GM23338 (cell line): ENCODE measurements at regions not wholly inside any gene's neighbourhood (a gene's known extent, or its start where the extent isn't known, plus 50 kb on each side); places are given as distances from the start of the nearest gene placed in this dataset.

ENCODE experiments used
- ATAC-seq: fragments of 200-7000 bp; cut with Tn5 transposase; 3 replicates; pipeline ENCODE4 v1.9.1; 2020
- DNase-seq: peaks from one replicate; pipeline ENCODE4 v3.0.0-alpha.2; 2015; ENCODE audit warnings: low spot score
- H2AFZ ChIP-seq: fragments of 200-600 bp; sonication (generic); 2 replicates; pipeline ENCODE4 v1.8.0; 2016; ENCODE audit warnings: antibody characterized with exemption, mild to moderate bottlenecking, moderate library complexity
- H3F3A ChIP-seq: fragments of 200-600 bp; sonication (generic); replicated peaks from 2 replicates; pipeline ENCODE4 v1.8.0; 2017; ENCODE audit warnings: antibody characterized with exemption, mixed run types, low read depth
- H3K27ac ChIP-seq: fragments of 200-600 bp; sonication (generic); 2 replicates; pipeline ENCODE4 v1.6.1; 2016; ENCODE audit warnings: low read depth
- H3K27me3 ChIP-seq: fragments of 200-600 bp; sonication (generic); 2 replicates; pipeline ENCODE4 v1.8.0; 2016; ENCODE audit warnings: mild to moderate bottlenecking, mixed run types, moderate library complexity; ENCODE audit not compliant: insufficient read depth
- H3K36me3 ChIP-seq: fragments of 200-600 bp; sonication (generic); 2 replicates; pipeline ENCODE4 v1.8.0; 2016; ENCODE audit warnings: mild to moderate bottlenecking; ENCODE audit not compliant: insufficient read depth
- H3K4me1 ChIP-seq: fragments of 200-600 bp; sonication (generic); 2 replicates; pipeline ENCODE4 v1.8.0; 2016; ENCODE audit warnings: mild to moderate bottlenecking, moderate library complexity; ENCODE audit not compliant: insufficient read depth
- H3K4me2 ChIP-seq: fragments of 200-600 bp; sonication (generic); 2 replicates; pipeline ENCODE4 v1.7.1; 2017; ENCODE audit warnings: mixed run types
- H3K4me3 ChIP-seq: fragments of 200-600 bp; sonication (generic); 2 replicates; pipeline ENCODE4 v1.6.1; 2016; ENCODE audit warnings: mixed run types
- H3K79me2 ChIP-seq: fragments of 200-600 bp; sonication (generic); replicated peaks from 2 replicates; pipeline ENCODE4 v1.8.0; 2017; ENCODE audit warnings: mild to moderate bottlenecking; ENCODE audit not compliant: insufficient read depth
- H3K9me2 ChIP-seq: fragments of 200-600 bp; sonication (generic); 2 replicates; pipeline ENCODE4 v1.8.0; 2017; ENCODE audit not compliant: insufficient read depth
- H4K20me1 ChIP-seq: fragments of 200-600 bp; sonication (generic); replicated peaks from 2 replicates; pipeline ENCODE4 v1.8.0; 2017; ENCODE audit warnings: mild to moderate bottlenecking; ENCODE audit not compliant: insufficient read depth
- H3K27ac Mint-ChIP-seq: 2 replicates; pipeline ENCODE4 v1.8.0; 2020; ENCODE audit warnings: inconsistent platforms, mild to moderate bottlenecking, moderate library complexity, mixed read lengths
- H3K27me3 Mint-ChIP-seq: 3 replicates; pipeline ENCODE4 v1.8.0; 2022; ENCODE audit warnings: low read depth, mild to moderate bottlenecking, moderate library complexity, mixed read lengths, inconsistent platforms; ENCODE audit not compliant: insufficient read depth, poor library complexity
- H3K36me3 Mint-ChIP-seq: 3 replicates; pipeline ENCODE4 v1.8.0; 2021; ENCODE audit warnings: low read depth, mild to moderate bottlenecking, inconsistent platforms, moderate library complexity, mixed read lengths
- H3K4me1 Mint-ChIP-seq: 3 replicates; pipeline ENCODE4 v1.8.0; 2020; ENCODE audit warnings: mild to moderate bottlenecking, inconsistent platforms, mixed read lengths
- H3K4me3 Mint-ChIP-seq: 3 replicates; pipeline ENCODE4 v1.8.0; 2021; ENCODE audit warnings: moderate library complexity, mild to moderate bottlenecking, inconsistent platforms, mixed read lengths
- H3K9me3 Mint-ChIP-seq: 3 replicates; pipeline ENCODE4 v1.8.0; 2020; ENCODE audit warnings: moderate library complexity, mild to moderate bottlenecking, inconsistent platforms, mixed read lengths
- CREB1 ChIP-seq: fragments of 250-450 bp; sonication (Bioruptor Pico); IDR thresholded peaks from 2 replicates; pipeline ENCODE4 v1.5.0; 2020; ENCODE audit warnings: low read depth, mild to moderate bottlenecking, moderate library complexity
- JUNB ChIP-seq: IDR thresholded peaks from one replicate; pipeline ENCODE4 v1.6.1; 2016; ENCODE audit warnings: antibody characterized with exemption; ENCODE audit not compliant: unreplicated experiment
- ZNF114 ChIP-seq: fragments of 250-450 bp; sonication (Bioruptor Pico); IDR thresholded peaks from 2 replicates; pipeline ENCODE4 v1.5.0; 2020; ENCODE audit warnings: mild to moderate bottlenecking, moderate library complexity
- TF ChIP-seq, protein P1 (sequence below): fragments of 250-450 bp; sonication (Bioruptor Pico); IDR thresholded peaks from 2 replicates; pipeline ENCODE4 v1.5.0; 2020; ENCODE audit warnings: mild to moderate bottlenecking, moderate library complexity

DNA sequence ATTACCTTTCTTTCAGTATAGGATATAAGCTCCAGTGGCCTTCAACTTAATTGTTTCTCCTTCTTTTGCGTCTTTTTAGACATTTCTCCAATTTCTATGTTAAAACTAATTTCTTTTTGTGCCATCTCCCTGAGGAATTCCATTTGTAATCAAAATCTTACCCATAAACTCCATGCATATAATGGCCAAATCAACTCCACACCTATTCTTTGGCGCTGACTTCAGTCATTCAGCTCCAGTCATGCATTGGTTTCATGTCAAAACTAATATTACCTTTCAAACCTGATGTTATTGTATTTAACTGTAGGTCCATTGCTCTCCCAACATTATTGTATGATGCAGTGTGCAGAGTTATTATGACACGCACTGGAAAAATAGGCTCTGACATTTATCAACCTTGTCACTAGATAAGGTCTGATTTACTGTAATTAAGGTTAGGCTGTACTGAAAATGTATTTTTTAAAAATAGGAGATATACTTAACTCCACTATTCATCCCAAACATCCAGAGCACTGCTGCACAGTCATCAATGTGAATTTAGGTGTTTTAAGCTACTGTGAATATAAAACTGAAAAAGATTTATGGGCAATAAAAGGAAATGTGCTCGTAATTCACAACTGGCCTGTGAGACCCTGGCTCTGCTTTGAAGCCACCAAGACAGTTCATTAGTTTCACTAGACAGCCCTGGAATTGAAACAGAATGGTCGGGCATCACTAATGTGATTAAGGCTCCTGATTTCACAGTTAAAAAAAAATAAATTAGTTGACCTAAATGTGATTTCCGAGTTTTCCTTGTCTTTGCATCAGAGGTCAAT is 180.6 kb upstream of the GRIA4 start (continued):
- TF ChIP-seq, protein P1, sequence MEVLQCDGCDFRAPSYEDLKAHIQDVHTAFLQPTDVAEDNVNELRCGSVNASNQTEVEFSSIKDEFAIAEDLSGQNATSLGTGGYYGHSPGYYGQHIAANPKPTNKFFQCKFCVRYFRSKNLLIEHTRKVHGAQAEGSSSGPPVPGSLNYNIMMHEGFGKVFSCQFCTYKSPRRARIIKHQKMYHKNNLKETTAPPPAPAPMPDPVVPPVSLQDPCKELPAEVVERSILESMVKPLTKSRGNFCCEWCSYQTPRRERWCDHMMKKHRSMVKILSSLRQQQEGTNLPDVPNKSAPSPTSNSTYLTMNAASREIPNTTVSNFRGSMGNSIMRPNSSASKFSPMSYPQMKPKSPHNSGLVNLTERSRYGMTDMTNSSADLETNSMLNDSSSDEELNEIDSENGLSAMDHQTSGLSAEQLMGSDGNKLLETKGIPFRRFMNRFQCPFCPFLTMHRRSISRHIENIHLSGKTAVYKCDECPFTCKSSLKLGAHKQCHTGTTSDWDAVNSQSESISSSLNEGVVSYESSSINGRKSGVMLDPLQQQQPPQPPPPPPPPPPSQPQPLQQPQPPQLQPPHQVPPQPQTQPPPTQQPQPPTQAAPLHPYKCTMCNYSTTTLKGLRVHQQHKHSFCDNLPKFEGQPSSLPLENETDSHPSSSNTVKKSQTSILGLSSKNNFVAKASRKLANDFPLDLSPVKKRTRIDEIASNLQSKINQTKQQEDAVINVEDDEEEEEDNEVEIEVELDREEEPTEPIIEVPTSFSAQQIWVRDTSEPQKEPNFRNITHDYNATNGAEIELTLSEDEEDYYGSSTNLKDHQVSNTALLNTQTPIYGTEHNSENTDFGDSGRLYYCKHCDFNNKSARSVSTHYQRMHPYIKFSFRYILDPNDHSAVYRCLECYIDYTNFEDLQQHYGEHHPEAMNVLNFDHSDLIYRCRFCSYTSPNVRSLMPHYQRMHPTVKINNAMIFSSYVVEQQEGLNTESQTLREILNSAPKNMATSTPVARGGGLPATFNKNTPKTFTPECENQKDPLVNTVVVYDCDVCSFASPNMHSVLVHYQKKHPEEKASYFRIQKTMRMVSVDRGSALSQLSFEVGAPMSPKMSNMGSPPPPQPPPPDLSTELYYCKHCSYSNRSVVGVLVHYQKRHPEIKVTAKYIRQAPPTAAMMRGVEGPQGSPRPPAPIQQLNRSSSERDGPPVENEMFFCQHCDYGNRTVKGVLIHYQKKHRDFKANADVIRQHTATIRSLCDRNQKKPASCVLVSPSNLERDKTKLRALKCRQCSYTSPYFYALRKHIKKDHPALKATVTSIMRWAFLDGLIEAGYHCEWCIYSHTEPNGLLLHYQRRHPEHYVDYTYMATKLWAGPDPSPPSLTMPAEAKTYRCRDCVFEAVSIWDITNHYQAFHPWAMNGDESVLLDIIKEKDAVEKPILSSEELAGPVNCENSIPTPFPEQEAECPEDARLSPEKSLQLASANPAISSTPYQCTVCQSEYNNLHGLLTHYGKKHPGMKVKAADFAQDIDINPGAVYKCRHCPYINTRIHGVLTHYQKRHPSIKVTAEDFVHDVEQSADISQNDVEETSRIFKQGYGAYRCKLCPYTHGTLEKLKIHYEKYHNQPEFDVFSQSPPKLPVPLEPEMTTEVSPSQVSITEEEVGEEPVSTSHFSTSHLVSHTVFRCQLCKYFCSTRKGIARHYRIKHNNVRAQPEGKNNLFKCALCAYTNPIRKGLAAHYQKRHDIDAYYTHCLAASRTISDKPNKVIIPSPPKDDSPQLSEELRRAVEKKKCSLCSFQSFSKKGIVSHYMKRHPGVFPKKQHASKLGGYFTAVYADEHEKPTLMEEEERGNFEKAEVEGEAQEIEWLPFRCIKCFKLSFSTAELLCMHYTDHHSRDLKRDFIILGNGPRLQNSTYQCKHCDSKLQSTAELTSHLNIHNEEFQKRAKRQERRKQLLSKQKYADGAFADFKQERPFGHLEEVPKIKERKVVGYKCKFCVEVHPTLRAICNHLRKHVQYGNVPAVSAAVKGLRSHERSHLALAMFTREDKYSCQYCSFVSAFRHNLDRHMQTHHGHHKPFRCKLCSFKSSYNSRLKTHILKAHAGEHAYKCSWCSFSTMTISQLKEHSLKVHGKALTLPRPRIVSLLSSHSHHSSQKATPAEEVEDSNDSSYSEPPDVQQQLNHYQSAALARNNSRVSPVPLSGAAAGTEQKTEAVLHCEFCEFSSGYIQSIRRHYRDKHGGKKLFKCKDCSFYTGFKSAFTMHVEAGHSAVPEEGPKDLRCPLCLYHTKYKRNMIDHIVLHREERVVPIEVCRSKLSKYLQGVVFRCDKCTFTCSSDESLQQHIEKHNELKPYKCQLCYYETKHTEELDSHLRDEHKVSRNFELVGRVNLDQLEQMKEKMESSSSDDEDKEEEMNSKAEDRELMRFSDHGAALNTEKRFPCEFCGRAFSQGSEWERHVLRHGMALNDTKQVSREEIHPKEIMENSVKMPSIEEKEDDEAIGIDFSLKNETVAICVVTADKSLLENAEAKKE, result no peak
- TF ChIP-seq JUNB (no peak), ZNF114 (no peak)

DNA sequence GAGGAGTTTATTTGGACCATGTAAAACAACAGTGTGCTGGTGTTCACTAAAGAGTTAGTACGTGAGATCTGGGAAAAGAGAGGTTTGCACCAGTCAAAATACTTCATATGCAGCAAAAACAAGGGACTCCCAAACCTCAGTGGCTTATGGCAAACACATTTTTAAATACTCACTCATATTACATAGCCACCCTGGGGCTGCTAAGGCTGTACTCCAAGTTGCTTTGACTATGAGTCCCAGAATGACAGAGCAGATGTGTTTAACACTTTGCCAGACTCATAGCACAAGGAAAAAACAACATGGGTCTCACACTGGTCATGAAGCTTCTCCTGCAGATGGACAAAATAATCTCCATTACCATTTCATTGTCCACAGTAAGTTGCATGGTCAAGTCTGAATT is 202.8 kb upstream of the GRIA4 start:
- no peaks in the 10 kb centered on the region; the same call in 2 of the 3 replicates for H3K9me3 Mint-ChIP-seq
- no peak for TF ChIP-seq CREB1
- TF ChIP-seq, protein P1, result no peak
- no peak overlapping the region for H3K4me3 Mint-ChIP-seq
- Histone ChIP-seq H4K20me1 (no peaks in the 10 kb centered on the region), H3F3A (no peaks in the 10 kb centered on the region), H3K27me3 (no peaks in the 10 kb centered on the region), H3K36me3 (no peaks in the 10 kb centered on the region), H2AFZ (no peak overlapping the region), H3K4me1 (no peaks in the 10 kb centered on the region), H3K9me2 (no peaks in the 10 kb centered on the region), H3K4me2 (no peak overlapping the region), H3K4me3 (no peak overlapping the region), H3K27ac (no peak overlapping the region), H3K79me2 (no peaks in the 10 kb centered on the region)
- no peaks in the 10 kb centered on the region for H3K36me3 Mint-ChIP-seq
- no peak for DNase-seq
- ATAC-seq, result no peak
- H3K4me1 Mint-ChIP-seq, result no peaks in the 10 kb centered on the region
- no peak overlapping the region for H3K27ac Mint-ChIP-seq
- H3K27me3 Mint-ChIP-seq, result no peaks in the 10 kb centered on the region
